Dendritic cell treated with granulocyte-macrophage colony-stimulating factor and Interleukin-4, amounts not matched to agents 40 ng/mL and 50 ng/mL, for 4 days (primary cell): ENCODE measurements at regions not wholly inside any gene's neighbourhood (a gene's known extent, or its start where the extent isn't known, plus 50 kb on each side); places are given as distances from the start of the nearest gene placed in this dataset.
"Not testable (repeated sequence)": the region's sequence is repeated elsewhere in the genome, so short reads cannot be mapped to it uniquely, and the experiment has no call there.

ENCODE experiments used
- H3K27ac Mint-ChIP-seq: one replicate; pipeline ENCODE4 v1.8.0; 2022; ENCODE audit warnings: mild to moderate bottlenecking, mixed read lengths
- H3K27me3 Mint-ChIP-seq: one replicate; pipeline ENCODE4 v1.8.0; 2022; ENCODE audit warnings: mild to moderate bottlenecking, mixed read lengths
- H3K36me3 Mint-ChIP-seq: one replicate; pipeline ENCODE4 v1.8.0; 2022; ENCODE audit warnings: low read depth, mixed read lengths
- H3K4me1 Mint-ChIP-seq: one replicate; pipeline ENCODE4 v1.8.0; 2022; ENCODE audit warnings: low read depth, mixed read lengths
- H3K4me3 Mint-ChIP-seq: one replicate; pipeline ENCODE4 v1.8.0; 2022; ENCODE audit warnings: mild to moderate bottlenecking, moderate library complexity, mixed read lengths
- H3K9me3 Mint-ChIP-seq: one replicate; pipeline ENCODE4 v1.8.0; 2022; ENCODE audit warnings: mixed read lengths
- intact Hi-C: fragments of 100-400 bp; cut with micrococcal nuclease; formaldehyde crosslinking; loops from one replicate; pipeline ENCODE4 v1.15.0; 2022

DNA sequence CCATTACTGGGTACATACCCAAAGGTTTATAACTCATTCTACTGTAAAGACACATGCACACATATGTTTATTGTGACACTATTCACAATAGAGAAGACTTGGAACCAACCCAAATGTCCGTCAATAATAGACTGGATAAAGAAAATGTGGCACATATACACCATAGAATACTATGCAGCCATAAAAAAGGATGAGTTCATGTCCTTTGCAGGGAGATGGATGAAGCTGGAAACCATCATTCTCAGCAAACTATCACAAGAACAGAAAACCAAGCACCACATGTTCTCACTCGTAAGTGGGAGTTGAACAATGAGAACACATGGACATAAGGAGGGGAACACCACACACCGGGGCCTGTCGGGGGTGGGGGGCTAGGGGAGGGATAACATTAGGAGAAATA lies 196.9 kb upstream of the CAND1 start:
- H3K27ac Mint-ChIP-seq, H3K36me3 Mint-ChIP-seq, H3K9me3 Mint-ChIP-seq, H3K4me3 Mint-ChIP-seq, intact Hi-C loops: not testable (repeated sequence)
- Mint-ChIP-seq H3K27me3 (peaks cover 41% of the 10 kb centered on the region), H3K4me1 (peaks cover 19% of the 10 kb centered on the region)

DNA sequence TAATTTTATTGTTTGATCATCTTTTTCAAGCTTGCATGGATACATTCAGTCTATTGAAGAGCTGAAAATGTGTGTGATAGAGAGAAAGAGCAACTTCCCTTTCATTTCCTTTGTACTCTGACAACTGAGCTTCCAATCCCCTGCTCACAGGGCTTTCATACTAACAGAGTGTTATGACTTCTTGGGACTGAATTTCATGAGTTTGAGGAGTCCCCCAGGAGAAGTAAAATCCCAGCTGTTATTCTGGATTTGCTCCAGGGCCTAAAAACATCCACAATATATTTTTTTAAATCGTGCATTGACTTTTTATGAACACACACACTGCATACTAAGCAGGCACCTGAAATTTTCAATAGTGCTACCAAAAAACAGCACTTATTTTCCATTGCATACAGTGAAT lies 195.8 kb upstream of the CAND1 start:
- Mint-ChIP-seq H3K9me3 (no peaks in the 10 kb centered on the region), H3K27me3 (peaks cover 32% of the 10 kb centered on the region), H3K36me3 (peaks cover 5% of the 10 kb centered on the region), H3K4me3 (no peak overlapping the region), H3K4me1 (peaks cover 16% of the 10 kb centered on the region), H3K27ac (no peak overlapping the region)
- intact Hi-C loops: no loop called here

DNA sequence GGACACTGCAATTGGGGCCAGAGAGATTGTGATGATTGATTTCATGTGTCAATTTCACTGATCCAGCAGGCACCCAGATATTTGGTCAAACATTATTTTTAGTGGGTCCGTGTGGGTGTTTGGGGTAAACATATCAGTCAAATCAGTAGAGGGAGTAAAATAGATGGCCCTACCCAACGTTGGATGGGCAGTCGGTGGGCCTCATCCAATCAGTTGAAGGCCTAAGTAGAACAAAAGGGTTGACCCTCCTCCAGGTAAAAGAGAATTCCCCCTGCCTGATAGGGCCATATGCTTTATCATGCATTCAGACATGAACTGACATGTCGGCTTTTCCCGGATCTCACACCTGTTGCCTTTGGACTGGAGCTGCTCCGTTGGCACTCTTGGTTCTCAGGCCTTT lies 195.1 kb upstream of the CAND1 start:
- Mint-ChIP-seq H3K27me3 (peaks cover 28% of the 10 kb centered on the region), H3K4me1 (peaks cover 9% of the 10 kb centered on the region)

DNA sequence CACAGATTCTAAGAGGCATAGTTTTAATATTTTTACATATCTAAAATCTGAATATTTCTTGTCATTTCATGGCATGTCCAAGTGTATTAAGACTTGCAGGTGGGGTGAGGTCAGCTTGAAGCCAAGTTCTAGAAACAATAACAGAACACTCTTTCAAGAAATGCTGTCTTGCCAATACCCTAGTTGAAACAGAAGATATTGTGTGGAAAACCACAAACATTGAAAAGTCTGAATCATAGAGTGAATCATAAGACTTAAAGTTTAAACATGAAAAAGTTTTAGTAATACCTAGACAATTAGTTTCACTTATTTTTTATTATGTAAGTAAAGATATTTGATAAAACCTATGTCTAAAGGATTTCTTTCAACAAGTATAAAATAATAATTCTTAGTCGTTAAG lies 191.5 kb upstream of the CAND1 start:
- Mint-ChIP-seq H3K36me3 (no peaks in the 10 kb centered on the region), H3K4me1 (no peaks in the 10 kb centered on the region), H3K27me3 (peaks cover 10% of the 10 kb centered on the region), H3K27ac (no peak overlapping the region), H3K4me3 (no peak overlapping the region), H3K9me3 (no peaks in the 10 kb centered on the region)
- intact Hi-C loops: no loop called here

More for the DNA sequence above, 195.1 kb upstream of the CAND1 start:
- Mint-ChIP-seq H3K4me3 (no peak overlapping the region), H3K36me3 (peaks cover 2% of the 10 kb centered on the region), H3K9me3 (no peaks in the 10 kb centered on the region), H3K27ac (no peak overlapping the region)
- intact Hi-C loops: no loop called here

DNA sequence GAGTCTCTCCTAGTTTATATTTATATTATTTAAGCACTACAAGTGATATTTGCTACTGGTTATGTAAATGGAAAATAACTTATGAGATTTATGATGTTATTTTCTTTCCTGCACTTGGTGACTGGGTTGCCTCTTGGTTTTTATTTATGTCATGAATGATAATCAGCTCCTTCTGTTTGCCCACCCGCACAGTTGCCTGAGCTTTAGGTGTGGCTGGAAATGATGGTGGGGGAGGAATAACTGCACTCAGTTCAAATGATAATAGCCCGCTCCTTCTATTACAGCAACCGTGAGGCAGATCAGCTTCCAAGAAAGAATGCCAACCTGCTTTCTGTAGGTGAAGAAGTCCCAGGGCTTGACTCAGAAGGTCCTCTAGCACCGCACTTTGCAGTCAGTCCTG lies 190.2 kb upstream of the CAND1 start:
- H3K27me3 Mint-ChIP-seq: peaks cover 11% of the 10 kb centered on the region
- H3K36me3 Mint-ChIP-seq: no peaks in the 10 kb centered on the region
- no peak overlapping the region for H3K4me3 Mint-ChIP-seq
- H3K9me3 Mint-ChIP-seq: no peaks in the 10 kb centered on the region
- intact Hi-C loops: no loop called here
- H3K4me1 Mint-ChIP-seq: no peaks in the 10 kb centered on the region
- no peak overlapping the region for H3K27ac Mint-ChIP-seq

DNA sequence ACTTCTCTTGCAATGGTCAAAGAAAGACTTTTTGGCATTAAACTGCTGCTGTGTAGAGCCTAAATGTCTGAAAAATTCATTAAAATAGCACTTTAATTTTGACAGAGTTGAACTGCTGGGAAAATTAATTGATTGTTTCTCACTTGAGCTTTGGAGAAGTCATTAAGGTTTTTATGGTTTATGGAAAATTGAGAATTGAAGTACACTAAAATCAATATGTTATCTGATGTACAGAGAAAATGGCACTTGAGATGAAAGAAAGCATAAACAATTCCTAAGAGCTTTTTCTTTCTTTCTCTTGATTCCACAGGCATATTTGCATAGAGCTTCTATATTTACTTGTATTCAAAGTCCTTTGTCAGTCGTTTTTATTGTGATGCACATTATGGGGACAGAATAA lies 188.5 kb upstream of the CAND1 start:
- Mint-ChIP-seq H3K27me3 (peaks cover 7% of the 10 kb centered on the region), H3K9me3 (no peaks in the 10 kb centered on the region), H3K4me3 (no peak overlapping the region), H3K36me3 (no peaks in the 10 kb centered on the region), H3K4me1 (no peaks in the 10 kb centered on the region), H3K27ac (no peak overlapping the region)
- intact Hi-C loops: no loop called here

DNA sequence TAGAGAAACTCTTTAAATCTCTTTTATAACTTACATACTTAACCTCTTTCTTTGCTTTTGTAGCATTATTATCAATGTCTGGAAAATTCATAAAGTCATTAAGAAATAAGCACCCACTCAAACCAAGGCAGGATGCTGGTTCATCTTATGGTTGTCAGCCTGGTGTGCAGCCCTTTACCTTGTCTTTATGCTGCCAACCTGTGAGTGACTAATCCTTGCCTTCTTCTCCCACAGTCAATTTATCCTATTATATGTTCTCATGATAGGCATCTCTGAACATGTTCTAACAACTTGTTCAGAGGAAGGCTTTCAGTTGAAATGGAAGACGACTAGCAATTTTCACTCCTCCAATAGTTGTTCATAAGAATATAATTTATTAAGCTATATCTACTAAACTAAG lies 186.9 kb upstream of the CAND1 start:
- H3K27me3 Mint-ChIP-seq: peaks cover 6% of the 10 kb centered on the region
- H3K36me3 Mint-ChIP-seq: no peaks in the 10 kb centered on the region
- no peaks in the 10 kb centered on the region for H3K4me1 Mint-ChIP-seq
- no peaks in the 10 kb centered on the region for H3K9me3 Mint-ChIP-seq
- H3K27ac Mint-ChIP-seq: no peak overlapping the region
- H3K4me3 Mint-ChIP-seq: no peak overlapping the region
- intact Hi-C loops: no loop called here

DNA sequence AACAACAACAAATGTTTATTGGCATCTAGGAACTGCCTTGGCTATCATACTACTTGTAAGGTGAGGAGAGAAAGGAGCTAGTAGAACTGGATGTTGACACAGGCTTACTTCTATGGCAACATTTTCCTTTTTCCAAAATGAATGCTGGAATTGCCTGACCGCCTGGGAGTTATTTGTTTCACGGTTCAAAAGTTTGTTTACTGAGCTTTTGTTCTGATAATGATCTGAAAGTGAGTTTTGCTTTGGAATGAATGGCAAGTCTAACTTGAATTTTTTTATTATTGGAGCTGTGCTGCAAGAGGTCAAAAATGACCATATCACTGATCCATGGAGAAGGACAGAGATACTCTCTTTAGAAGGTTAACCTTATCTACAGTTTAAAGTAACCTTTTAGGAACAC lies 183.5 kb upstream of the CAND1 start:
- no peaks in the 10 kb centered on the region for H3K36me3 Mint-ChIP-seq

DNA sequence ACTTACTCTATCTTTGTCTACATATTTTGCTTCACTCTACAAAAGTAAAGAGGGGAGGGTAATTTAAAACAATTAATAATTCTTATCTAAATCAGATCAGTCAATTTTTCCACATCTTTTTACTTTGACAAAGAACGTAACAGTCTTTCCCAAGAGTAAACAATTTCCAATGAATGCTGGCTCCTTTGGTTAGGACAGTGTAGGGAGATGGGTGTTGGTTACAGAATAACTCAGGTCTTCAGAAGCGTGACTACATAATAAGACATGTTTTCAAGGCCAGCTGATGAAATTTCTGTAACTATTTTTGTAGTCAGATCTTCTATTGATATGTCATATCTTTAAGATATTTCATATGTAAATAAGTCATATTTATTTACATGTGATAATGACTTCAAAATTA lies 183.0 kb upstream of the CAND1 start:
- intact Hi-C loops: no loop called here
- Mint-ChIP-seq H3K27me3 (peaks cover 4% of the 10 kb centered on the region), H3K27ac (no peak overlapping the region), H3K4me3 (no peak overlapping the region), H3K4me1 (no peaks in the 10 kb centered on the region), H3K9me3 (no peaks in the 10 kb centered on the region), H3K36me3 (no peaks in the 10 kb centered on the region)

More for the DNA sequence above, 183.5 kb upstream of the CAND1 start:
- intact Hi-C loops: no loop called here
- no peak overlapping the region for H3K27ac Mint-ChIP-seq
- H3K4me1 Mint-ChIP-seq: no peaks in the 10 kb centered on the region
- peaks cover 4% of the 10 kb centered on the region for H3K27me3 Mint-ChIP-seq
- H3K9me3 Mint-ChIP-seq: no peaks in the 10 kb centered on the region
- H3K4me3 Mint-ChIP-seq: no peak overlapping the region

DNA sequence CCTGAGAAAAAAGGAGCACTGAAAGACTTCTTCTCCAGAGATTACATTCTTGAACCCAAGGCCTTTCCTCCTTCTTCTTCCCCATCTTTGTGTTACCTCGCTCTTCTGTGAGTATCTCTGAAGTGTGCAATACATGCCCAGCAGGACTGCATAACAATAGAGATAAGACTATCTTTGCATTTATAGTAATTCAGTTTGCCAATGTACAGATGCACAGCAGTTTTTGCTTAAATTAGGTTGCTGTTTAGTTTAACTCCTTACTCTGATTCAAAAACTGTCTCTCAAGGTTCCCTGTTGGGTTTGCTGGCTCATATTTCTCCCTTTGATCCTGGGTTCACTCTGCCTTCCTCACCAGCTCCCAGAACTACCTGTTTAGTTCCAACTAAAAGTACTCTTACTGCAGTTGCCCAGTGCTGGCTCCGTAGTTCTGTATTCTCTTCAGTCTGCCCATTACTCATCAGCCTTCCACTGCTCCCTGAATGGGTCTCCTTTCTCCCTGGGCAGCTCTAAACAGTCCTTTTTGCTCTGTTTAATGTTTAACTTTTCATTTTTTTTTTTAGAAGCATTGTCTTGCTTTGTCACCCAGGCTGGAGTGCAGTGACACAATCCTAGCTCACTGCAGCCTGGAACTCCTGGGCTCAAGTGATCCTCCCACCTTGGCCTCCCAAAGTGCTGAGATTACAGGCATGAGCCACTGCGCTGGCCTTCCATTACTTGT lies 180.6 kb upstream of the CAND1 start:
- H3K9me3 Mint-ChIP-seq: no peaks in the 10 kb centered on the region
- H3K4me1 Mint-ChIP-seq: no peaks in the 10 kb centered on the region
- no peaks in the 10 kb centered on the region for H3K36me3 Mint-ChIP-seq
- peaks cover 4% of the 10 kb centered on the region for H3K27me3 Mint-ChIP-seq
- intact Hi-C loops: no loop called here
- H3K4me3 Mint-ChIP-seq: no peak overlapping the region
- H3K27ac Mint-ChIP-seq: no peak overlapping the region

DNA sequence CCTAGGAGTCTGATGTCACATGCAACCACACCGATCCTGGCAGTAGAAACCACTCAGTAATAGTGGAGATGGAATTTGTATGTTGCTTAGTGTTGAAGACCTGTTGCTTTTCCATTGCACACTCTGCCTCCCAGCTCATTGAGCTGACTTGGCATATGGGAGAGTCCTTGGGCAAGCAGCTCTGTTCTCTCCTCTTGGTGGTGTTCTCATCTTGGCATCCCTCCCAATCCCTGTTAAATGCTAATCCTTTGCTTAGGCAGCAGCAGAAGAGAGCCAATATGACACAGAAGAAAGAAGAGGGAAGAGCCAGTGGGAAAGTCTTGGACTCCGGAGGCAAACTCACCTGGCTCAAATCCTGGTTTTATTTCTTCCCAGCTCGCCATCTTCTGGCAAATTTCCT lies 178.0 kb upstream of the CAND1 start:
- H3K4me1 Mint-ChIP-seq: no peaks in the 10 kb centered on the region
- intact Hi-C loops: no loop called here
- peaks cover 4% of the 10 kb centered on the region for H3K27me3 Mint-ChIP-seq
- no peaks in the 10 kb centered on the region for H3K36me3 Mint-ChIP-seq
- H3K4me3 Mint-ChIP-seq: no peak overlapping the region
- no peak overlapping the region for H3K27ac Mint-ChIP-seq
- H3K9me3 Mint-ChIP-seq: no peaks in the 10 kb centered on the region

DNA sequence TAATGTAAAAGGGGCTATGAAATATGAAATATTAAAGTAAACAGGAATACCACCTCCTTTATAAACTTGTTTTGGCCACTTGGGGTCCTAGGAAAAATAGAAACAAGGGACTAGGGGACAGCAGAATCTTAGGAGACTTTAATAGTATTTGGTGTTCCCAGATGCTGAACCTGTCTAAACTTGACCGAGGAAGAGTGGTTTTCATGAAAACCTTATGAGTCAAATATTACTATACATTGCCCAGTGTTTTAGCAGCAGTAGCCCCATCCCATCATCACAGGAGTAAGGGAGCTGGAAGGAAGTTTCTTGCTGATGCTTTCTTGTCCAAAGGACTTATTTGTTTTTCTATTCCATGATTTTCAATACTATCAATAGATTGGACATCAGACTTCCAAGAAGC lies 177.5 kb upstream of the CAND1 start:
- Mint-ChIP-seq H3K4me3 (no peak overlapping the region), H3K9me3 (no peaks in the 10 kb centered on the region), H3K4me1 (no peaks in the 10 kb centered on the region), H3K27me3 (peaks cover 4% of the 10 kb centered on the region), H3K27ac (no peak overlapping the region), H3K36me3 (no peaks in the 10 kb centered on the region)
- intact Hi-C loops: no loop called here

DNA sequence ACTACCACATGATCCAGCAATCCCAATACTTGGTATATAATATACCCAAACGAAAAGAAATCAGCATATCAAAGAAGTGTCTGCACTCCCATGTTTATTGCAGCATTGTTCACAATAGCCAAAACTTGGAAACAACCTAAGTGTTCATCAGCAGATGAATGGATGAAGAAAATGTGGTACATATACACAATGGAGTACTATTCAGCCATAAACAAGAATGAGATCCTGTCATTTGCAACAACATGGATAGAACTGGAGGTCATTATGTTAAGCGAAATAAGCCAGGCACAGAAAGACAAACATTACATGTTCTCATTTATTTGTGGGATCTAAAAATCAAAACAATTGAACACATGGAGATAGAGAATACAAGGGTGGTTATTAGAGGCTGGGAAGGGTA lies 176.2 kb upstream of the CAND1 start:
- H3K36me3 Mint-ChIP-seq, H3K9me3 Mint-ChIP-seq, H3K27ac Mint-ChIP-seq, H3K4me3 Mint-ChIP-seq, H3K27me3 Mint-ChIP-seq, H3K4me1 Mint-ChIP-seq, intact Hi-C loops: not testable (repeated sequence)

DNA sequence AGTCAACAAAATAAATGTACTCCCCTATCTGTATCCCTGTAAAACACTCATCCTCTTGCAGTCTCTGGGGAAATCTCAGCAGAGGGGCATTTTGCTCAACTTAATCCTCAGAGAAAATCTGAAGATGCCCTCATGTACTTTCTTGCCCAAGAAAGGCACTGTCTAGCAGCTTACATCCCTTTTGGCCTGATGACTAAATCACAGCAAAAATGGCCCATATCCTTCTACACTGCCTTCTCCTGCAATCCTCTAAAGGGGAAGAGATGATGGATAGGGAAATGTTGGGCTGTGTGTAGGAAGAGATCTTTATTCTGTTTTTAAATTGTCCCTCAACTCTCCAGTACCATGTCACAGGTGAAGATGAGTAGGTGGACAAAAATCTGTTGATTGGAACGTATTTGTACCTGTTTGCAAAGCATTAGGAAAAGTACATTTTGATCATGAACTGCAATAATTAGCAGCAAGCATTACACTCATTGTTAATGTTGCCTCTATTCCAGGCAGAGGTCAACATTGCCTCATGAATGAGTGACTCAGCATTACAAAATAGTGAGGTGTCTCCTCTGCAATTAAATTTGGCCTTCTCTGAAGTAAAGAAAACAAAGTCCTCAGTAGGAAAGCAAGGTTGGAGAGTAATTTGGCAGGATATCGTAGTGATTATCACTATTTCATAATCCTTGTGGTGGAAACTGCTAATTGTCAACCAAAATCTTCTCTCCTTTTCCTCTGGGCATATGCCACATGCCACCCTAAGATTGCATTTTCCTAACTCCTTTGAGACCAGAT lies 172.4 kb upstream of the CAND1 start:
- Mint-ChIP-seq H3K36me3 (no peaks in the 10 kb centered on the region), H3K4me3 (no peak overlapping the region), H3K27ac (no peak overlapping the region), H3K27me3 (peaks cover 1% of the 10 kb centered on the region), H3K4me1 (no peaks in the 10 kb centered on the region), H3K9me3 (no peaks in the 10 kb centered on the region)
- intact Hi-C loops: no loop called here

DNA sequence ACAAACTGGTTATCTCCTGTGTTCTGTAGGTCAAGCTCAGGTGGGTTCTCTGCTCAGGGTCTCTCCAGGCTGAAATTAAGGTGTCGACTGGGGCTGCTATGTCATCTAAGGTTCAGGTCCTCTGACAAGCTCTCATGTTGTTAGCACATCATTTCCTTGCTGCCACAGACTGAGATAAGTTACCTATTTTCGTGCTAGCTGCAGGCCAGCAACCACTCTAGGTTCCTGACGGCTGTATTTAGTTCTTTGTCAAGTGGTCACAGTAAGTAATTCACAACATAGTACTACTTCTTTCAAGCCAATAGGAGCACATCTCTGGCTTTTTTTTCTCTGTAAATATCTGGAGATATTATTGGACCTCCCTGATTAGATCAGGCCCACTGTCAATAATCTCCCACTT lies 169.3 kb upstream of the CAND1 start:
- Mint-ChIP-seq H3K36me3 (no peaks in the 10 kb centered on the region), H3K27ac (no peak overlapping the region), H3K27me3 (no peaks in the 10 kb centered on the region), H3K4me1 (no peaks in the 10 kb centered on the region), H3K4me3 (no peak overlapping the region), H3K9me3 (no peaks in the 10 kb centered on the region)
- intact Hi-C loops: no loop called here
